ENCODE measurements at regions not wholly inside any gene's neighbourhood (a gene's known extent, or its start where the extent isn't known, plus 50 kb on each side); places are given as distances from the start of the nearest gene placed in this dataset.
A peak's percentile ranks its signal among the peaks of the same experiment; 100 is the strongest.
"Not testable (repeated sequence)": the region's sequence is repeated elsewhere in the genome, so short reads cannot be mapped to it uniquely, and the experiment has no call there.

GRCh38 chr16:15307184-15307583 is 70.9 kb downstream of the NPIPA5 start:
- DNase-seq, result not testable (repeated sequence)

GRCh38 chr16:15305889-15306288 is 72.2 kb downstream of the NPIPA5 start:
- not testable (repeated sequence) for DNase-seq

GRCh38 chr16:15303667-15304324 is 74.3 kb downstream of the NPIPA5 start:
- not testable (repeated sequence) for DNase-seq

GRCh38 chr16:15297104-15297503 is 81.0 kb downstream of the NPIPA5 start:
- DNase-seq, result not testable (repeated sequence)

- DNase-seq, result not testable (repeated sequence)
Measured at GRCh38 chr16:15274796-15275195, 103.3 kb downstream of the NPIPA5 start.

GRCh38 chr16:15273964-15274363 is 104.1 kb downstream of the NPIPA5 start:
- DNase-seq, result not testable (repeated sequence)

GRCh38 chr16:15266941-15267340 is 111.2 kb downstream of the NPIPA5 start:
- not testable (repeated sequence) for DNase-seq

GRCh38 chr16:15262212-15262611 is 115.9 kb downstream of the NPIPA5 start:
- not testable (repeated sequence) for DNase-seq

GRCh38 chr16:15247971-15248370 is 130.1 kb downstream of the NPIPA5 start:
- DNase-seq, result not testable (repeated sequence)

- not testable (repeated sequence) for DNase-seq
Measured at GRCh38 chr16:15236674-15237323, 141.3 kb downstream of the NPIPA5 start.

- DNase-seq, result not testable (repeated sequence)
Measured at GRCh38 chr16:15235140-15235539, 141.1 kb upstream of the RRN3 start.

- DNase-seq, result not testable (repeated sequence)
Measured at GRCh38 chr16:15234702-15235101, 140.6 kb upstream of the RRN3 start.

- DNase-seq, result not testable (repeated sequence)
Measured at GRCh38 chr16:15230432-15230831, 136.4 kb upstream of the RRN3 start.

GRCh38 chr16:15229661-15230060 is 135.6 kb upstream of the RRN3 start:
- DNase-seq, result not testable (repeated sequence)

GRCh38 chr16:15224651-15225050 is 130.6 kb upstream of the RRN3 start:
- DNase-seq, result not testable (repeated sequence)

- DNase-seq, result not testable (repeated sequence)
Measured at GRCh38 chr16:15223398-15223797, 129.3 kb upstream of the RRN3 start.

GRCh38 chr16:15219679-15220615 is 125.9 kb upstream of the RRN3 start:
- DNase-seq, result peak in 5 of 56 donors; percentile 0 to 2 (median 1)

GRCh38 chr16:15218856-15219500 is 124.9 kb upstream of the RRN3 start:
- DNase-seq, result not testable (repeated sequence)

GRCh38 chr16:15207202-15207981 is 113.3 kb upstream of the RRN3 start:
- DNase-seq, result not testable (repeated sequence)

GRCh38 chr16:15206439-15206838 is 112.4 kb upstream of the RRN3 start:
- DNase-seq, result not testable (repeated sequence)
